GM19452 (cell line): ENCODE measurements at regions not wholly inside any gene's neighbourhood (a gene's known extent, or its start where the extent isn't known, plus 50 kb on each side); places are given as distances from the start of the nearest gene placed in this dataset.
"Not testable (repeated sequence)": the region's sequence is repeated elsewhere in the genome, so short reads cannot be mapped to it uniquely, and the experiment has no call there.

Source experiments
- ATAC-seq: cut with Tn5 transposase; IDR thresholded peaks from one replicate; pipeline ENCODE4 v1.9.1; 2021; ENCODE audit not compliant: unreplicated experiment

DNA sequence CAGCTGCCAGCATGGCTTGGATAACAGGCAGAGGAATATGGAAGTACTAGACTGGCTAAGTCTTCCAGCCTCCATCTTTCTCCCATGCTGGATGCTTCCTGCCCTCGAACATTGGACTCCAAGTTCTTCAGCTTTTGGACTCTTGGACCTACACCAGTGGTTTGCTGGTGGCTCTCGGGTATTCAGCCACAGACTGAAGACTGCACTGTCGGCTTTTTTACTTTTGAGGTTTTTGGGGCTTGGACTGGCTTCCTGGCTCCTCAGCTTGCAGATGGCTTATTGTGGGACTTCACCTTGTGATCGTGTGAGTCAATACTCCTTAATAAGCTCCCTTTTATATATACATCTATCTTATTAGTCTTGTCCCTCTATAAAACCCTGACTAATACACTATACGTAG, 667.6 kb upstream of the NRG3 start:
- ATAC-seq: not testable (repeated sequence)

DNA sequence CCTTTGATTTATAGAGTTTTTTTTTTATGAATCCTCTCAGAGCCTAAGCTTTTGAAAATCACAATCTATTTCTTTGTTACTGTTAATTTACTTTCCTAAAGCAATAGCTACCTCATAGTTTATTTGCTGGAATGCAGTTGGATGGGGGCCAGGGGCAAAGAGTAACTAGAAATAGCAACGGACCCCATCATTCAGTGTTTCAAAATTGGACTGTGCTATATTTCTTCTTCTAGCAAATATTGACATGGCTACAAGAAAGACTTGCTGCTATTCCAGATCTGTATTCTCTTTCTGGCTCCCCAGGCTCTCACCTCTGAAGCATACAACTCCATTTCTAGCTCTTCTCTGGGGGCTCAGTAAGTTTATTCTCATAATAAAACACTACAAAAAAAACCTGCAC, 661.6 kb upstream of the NRG3 start:
- no peak for ATAC-seq

DNA sequence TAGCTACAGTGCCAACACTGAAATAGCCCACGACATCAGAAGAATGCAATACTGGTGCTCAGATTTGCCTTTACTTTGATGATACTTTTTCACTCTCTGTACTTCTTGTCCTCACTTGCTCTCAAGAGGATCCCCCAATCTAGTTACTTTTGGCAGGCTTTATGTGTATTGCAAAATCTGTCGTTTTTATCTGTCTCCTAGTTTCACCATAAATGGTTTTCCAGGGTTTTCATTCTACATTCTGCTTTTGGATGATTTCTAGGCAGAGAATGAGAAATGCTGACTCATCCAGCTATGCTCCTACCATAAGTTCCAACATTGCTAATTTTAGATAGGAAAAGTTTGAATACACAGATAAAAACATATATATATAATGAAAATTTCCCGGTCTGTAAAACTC, 659.5 kb upstream of the NRG3 start:
- ATAC-seq: no peak

DNA sequence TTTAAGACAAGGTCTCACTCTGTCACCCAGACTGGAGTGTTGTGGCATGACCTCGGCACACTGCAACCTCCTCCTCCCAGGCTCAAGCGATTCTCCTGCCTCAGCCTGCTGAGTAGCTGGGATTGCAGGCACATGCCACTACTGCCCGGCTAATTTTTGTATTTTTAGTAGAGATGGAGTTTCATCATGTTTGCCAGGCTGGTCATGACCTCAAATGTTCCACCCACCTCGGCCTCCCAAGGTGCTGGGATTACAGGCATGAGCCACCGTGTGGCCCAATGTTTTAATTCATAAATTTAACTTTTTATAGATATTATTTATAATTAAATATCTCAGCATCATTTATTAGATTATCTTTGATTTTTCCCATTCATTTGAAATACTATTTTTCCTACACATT, 658.0 kb upstream of the NRG3 start:
- no peak for ATAC-seq

DNA sequence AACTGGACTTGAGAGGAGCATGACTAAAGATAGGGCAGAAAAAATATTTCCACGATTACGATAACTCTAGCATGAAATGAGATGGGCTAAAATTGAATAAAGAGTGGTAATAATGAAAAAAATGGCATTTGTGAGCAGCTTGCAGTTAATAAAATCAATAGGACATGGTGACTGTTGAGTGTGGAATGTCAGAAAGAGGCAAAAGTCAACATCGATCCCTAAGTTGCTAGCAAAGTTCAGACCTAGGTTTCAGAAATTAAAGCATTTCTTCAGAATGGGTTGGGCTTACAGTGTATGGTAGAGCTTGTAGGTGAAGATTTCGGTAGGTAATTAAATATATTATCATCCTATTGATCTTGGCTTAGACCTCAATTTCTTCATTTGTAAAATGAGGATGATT, 656.7 kb upstream of the NRG3 start:
- ATAC-seq: no peak

DNA sequence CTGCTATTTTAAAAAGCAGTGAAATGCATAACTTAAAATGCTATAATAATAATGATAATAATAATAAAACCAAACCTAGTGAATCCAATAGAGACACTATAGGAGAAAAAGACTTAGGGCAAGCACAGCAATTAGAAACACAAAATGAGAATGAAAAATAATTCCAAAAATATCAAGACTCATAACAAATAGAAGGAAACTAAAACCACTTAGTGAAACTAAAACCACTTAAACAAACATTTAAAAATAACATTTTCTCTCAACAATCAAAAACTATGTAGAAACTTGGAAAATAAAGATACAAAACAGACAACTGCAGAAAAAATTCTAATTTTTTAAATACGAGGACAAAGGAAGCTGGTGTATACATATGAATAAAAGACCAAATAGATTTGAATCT, 655.2 kb upstream of the NRG3 start:
- no peak for ATAC-seq

DNA sequence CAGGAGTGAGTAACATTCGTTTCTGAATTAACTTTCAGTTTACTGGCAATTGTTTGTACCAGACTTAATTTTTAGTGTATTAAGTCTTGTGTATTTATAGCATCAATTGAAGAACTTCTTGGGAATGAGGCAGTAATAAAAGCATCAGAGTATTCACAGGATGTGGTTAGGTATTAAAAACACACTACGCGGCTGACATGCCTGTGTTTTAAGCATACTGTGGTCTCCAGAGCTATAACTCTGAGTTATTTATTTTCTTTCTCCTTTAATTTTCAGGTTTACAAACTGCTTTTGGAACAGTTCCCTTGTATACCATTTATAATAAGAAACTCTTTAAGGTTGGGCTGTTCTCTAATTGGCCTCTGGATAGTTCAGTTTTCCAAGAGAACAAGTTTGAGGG, 626.1 kb upstream of the NRG3 start:
- no peak for ATAC-seq

DNA sequence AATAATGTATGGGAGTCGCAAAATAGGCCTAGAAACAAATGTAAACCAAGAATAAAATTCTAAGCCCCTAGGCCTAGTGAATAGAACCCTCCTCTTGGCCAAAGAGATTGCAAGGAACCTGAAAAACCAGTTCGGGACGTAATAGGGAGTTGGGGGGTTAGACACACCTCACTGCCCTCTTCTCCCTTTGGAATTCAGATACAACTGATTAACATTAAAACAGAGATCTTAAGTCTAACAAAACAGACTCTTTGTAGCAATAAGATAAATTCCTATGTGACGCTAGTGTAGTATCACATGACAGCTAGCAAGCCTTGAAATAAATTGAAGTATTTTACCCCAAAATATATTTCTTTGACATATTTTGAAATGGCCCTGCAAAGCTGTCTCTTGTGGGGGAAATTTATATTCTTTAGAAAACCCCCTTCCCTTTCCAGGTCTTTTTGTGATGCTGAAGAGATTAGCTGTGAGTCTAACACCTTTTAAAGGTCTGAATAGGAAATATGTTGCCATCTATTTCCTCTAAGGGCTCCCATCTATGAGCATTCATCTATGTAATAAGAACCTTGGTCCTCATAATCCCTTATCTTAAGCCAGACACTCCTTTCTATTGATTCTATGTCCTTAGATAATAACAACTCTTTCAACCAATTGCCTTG, 623.4 kb upstream of the NRG3 start:
- ATAC-seq: no peak

DNA sequence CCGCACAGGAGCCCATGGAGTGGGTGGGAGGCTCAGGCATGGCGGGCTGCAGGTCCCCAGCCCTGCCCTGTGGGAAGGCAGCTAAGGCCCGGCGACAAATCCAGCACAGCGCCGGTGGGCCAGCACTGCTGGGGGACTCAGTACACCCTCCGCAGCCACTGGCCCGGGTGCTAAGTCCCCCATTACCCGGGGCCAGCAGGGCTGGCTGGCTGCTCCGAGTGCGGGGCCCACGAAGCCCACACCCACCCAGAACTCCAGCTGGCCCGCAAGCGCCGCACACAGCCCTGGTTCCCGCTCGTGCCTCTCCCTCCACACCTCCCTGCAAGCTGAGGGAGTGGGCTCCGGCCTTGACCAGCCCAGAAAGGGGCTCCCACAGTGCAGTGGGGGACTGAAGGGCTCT, 610.0 kb upstream of the NRG3 start:
- ATAC-seq: not testable (repeated sequence)

DNA sequence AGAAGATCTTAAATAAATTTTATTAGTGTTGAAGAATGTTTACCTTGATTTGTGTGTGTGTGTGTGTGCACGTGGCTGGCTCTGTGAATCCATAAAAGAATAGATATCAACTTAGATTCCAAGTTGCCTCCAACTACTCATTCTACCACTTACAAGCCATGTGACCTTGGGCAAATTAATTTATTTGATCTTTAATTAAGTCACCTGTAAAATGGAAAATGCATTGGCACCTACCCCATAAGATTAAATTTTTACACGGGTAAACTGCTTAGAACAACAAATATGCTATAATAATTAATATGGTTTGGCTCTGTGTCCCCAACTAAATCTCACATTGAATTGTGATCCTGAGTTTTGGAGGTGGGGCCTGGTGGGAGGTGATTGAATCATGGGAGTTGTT, 604.9 kb upstream of the NRG3 start:
- ATAC-seq: no peak

DNA sequence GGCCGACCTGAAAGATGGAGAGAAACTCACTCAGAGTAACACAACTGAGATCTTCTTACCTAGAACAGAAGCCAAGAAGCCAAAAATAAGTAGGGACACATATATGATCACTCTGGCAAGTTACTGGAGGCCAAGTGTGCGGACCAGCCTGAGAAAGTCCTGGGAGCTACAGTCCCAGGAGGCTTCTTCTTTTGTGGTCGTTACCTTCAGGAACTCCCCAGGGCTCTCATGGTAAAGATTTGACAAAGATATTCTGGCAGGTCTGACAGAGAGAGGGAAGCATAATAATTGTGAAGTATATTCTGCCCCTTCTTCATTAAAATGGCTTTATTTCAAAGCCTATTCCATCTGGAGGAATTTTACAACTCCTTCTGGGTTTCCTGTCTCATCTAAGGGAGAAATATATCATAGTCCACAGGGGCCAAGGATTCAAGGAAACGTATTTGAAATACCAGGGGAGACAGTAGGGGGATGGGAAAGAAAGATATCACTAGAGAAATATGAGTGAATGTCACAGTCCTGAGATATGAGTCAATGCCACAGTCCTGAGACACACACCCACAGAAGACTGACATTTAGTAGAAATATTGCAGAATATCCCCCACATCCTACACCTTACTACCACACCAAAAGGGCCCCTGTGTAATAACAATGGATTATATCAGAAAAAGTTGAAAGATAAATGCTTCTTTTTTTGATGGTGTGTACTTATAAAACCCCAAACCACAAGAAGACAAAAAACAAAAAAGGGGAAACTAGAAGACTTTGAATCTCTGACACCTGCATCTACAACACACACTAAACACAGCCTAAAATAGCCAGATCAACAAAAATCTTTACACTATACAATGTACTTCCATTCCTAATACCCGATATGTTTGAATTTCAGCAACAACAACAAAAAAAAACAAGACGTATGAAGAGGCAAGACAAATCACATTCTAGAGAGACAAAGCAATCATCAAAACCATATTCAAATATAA, 594.2 kb upstream of the NRG3 start:
- ATAC-seq: no peak

DNA sequence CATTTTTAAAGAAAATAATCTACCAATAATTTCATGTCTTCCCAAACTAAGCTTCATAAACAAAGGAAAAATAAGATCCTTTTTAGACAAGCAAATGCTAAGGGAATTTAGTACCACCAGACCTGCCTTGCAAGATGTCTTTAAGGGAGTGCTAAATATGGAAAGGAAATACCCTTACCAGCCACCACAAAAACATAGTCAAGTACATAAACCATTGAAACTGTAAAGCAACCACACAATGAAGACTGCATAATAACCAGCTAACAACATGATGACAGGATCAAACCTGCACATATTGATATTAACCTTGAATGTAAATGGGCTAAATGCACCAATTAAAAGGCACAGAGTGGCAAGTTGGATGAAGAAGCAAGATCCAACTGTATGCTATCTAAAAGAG, 586.5 kb upstream of the NRG3 start:
- no peak for ATAC-seq

DNA sequence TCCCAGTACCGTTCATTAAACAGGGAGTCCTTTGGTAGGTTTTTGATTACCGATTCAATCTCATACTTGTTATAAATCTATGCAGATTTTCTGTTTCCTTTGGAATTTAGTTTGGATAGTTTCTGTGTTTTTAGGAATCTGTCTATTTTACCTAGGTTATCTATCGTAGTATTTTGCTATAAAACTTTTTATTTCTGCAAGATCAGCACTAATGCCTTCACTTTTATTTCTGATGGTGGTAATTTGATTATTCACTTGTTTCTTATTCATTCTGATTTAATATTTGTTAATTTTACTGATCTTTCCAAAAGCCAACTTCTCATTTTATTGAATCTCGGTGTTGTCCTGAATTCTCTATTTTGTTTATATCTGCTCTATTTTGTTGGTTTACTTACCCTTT, 577.7 kb upstream of the NRG3 start:
- no peak for ATAC-seq

DNA sequence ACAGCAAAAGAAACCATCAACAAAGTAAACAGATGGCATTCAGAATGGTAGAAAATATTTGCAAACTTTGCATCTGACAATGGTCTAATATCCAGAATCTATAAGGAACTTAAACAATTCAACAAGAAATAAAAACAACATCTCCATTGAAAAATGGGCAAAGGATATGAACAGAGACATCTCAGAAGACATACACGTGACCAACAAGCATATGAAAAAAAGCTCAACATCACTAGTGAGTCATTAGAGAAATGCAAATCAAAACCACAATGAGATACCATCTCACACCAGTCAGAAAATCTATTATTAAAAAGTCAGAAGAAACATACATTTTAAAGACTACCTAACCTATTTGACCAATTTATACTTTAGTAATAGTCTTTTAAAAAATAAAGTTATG, 571.3 kb upstream of the NRG3 start:
- ATAC-seq: no peak

DNA sequence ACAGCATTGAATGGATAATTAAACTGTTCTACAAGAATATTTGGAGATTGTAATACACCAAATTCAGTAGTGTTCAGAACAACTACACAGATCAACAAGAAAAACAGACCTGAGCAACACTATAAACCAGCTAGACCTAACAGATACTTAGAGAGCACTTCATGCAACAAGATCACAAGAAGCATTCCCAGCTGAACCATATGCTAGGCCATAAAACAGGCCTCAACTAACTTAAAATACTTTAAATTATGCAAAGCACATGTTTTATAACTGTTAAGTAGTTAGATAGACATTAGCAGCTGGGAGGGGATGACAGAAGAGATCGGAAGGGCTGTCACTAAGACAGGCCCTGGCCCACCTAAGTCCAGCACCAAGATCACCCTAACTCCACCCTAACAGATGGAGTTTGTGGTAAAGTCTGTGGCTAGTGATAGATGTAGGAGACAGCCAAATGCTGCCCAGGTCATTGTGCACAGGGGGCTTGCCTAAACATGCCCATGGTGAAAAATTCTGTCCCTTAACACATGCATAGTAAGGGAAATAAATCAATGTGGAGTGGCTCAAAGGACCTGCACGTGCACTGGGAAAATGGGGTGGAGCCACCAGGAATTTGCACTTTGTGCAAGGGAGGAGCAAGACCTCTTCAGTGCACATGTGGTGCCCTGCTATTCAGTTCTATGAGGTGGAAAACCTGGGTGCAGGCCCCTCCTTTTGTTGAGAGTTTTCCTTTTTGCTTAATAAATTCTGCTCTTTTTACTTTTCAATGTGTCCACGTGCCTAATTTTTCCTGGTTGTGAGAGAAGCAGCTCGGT, 567.8 kb upstream of the NRG3 start:
- no peak for ATAC-seq

DNA sequence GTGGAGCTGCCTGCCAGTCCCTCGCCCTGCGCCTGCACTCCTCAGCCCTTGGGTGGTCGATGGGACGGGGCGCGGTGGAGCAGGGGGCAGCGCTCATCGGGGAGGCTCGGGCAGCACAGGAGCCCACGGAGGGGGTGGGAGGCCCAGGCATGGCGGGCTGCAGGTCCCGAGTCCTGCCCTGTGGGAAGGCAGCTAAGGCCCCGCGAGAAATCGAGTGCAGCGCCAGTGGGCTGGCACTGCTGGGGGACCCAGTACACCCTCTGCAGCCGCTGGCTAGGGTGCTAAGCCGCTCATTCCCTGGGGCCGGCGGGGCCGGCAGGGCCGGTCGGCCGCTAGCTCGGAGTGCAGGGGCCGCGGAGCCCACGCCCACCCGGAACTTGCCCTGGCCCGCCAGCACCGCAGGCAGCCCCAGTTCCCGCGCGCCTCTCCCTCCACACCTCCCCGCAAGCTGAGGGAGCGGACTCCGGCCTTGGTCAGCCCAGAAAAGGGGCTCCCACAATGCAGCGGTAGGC, 565.9 kb upstream of the NRG3 start:
- no peak for ATAC-seq

DNA sequence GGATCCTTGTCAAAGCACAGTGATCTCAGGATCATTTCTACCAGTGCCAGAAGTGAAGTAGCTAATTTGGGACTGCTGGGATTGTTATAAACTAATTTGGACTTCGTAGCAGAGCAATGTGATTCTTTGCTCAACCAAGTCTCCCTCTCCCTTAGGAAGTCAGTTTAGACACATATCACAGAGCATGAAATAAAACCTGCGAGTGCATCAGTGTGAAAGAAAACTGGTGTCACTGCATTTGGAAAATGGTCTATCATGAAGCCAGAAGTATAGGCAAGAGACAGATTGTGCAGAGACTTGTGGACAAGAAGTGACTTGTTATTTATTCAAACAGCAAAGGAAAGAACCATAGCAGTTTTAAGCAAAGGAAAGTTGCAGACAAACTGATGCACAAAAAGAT, 560.5 kb upstream of the NRG3 start:
- ATAC-seq: no peak

DNA sequence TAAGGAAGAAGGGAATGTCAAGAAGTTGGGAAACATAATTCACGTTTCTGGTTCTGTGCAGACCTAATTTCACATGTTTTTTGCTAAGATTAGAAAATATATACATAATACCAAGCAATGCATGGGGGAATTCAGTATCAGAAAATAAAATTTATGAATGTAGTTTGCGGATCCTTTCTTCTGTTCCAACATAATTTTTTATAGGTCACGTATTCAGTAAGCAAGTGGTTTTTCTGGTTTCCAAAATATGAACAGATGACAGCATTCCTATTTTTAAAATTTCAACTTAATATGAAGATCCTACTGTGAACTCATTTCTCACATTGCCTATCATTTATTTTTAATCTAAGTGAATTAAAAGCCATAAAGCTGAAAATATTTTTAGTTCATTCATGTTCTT, 560.0 kb upstream of the NRG3 start:
- ATAC-seq: no peak

DNA sequence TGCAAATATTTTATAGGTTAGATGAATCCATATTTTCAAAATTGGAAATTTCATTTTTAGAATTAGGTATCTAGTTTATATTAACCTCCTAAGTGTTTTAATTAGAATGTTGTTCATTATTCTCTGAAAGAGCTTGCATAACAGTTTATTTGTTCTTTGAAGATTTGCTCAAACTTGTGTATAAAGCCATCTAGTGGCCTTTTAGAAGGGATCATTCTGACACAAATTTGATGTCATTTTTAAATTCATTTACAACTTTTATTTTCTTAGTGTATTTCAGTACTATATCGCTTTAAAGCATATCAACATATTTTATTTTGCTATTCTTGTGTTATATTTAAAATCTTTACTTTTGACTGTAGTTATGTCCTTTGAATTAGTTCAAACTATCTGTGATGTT, 527.0 kb upstream of the NRG3 start:
- no peak for ATAC-seq

DNA sequence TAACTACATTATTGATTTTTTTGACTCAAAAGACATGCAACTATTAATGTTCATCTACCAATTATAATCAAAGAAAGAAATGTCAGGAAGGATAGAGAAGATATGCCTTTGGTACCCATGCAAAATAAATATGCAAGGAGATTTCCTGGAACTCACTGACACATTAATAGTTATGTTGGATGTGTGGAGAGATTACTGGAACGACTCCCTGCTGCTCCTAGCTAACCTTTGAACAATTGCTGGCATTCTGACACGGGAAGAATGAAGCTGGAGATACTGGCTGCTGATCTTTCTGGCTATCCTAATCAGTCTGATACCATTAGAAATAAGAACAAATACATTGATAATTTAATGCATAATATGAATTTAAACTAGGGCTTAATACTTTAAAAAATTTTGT, 507.9 kb upstream of the NRG3 start:
- ATAC-seq: no peak

DNA sequence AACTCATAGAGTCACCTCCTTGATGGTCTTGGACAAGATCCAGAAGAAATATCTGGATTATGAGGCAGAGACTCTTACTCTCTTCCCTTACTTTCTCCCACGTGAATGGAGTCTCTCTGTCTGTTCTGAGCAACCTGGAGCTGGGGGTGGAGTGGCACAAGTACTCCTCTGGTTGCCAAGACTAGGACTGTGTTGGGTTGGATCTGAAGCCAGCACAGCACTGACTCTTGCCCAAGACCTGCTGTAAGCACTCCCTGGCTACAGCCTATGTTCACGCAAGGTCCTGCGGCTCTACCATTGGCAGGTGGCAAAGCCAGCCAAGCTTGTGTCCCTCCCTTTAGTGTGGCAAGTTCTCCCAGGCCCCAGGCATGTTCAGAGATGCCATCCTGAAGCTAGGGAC, 488.2 kb upstream of the NRG3 start:
- no peak for ATAC-seq
